ENCODE measurements at regions not wholly inside any gene's neighbourhood (a gene's known extent, or its start where the extent isn't known, plus 50 kb on each side); places are given as distances from the start of the nearest gene placed in this dataset.

- TF ChIP-seq CTCF (IDR thresholded peaks at IDR 0.05) (no peak), ZFX (IDR thresholded peaks at IDR 0.05; ENCODE audit: borderline replicate concordance) (no peak)
These were observed 466.8 kb upstream of the TECRL start for GRCh38 chr4:64876021-64876420.

All from 22Rv1 (cell line).